Right lobe of liver (tissue), 4 donors: ENCODE measurements at regions not wholly inside any gene's neighbourhood (a gene's known extent, or its start where the extent isn't known, plus 50 kb on each side); places are given as distances from the start of the nearest gene placed in this dataset.

Experiments used
- CTCF ChIP-seq, 4 donors: fragments of 200-600 bp in 3 of 4; fragments of 450-650 bp in 1 of 4; IDR thresholded peaks; one replicate each; pipeline versions ENCODE4 v1.5.1 to v1.8.0; 2016 to 2022; ENCODE audit warnings: antibody characterized with exemption in 4 of 4, mild to moderate bottlenecking in 2 of 4
- POLR2A ChIP-seq: fragments of 450-650 bp; IDR thresholded peaks from one replicate; pipeline ENCODE4 v1.6.1; 2017; ENCODE audit warnings: antibody characterized with exemption, mild to moderate bottlenecking
- donor health status: DM: no; HTN: no; CAD: no.
- donor health status: DM: no; HTN: no; CAD: no.
- donor health status: DM: no; HTN: yes; CAD: no.

- TF ChIP-seq CTCF (IDR thresholded peaks at IDR 0.05) = no peak
- TF ChIP-seq POLR2A = no peak
Measured at GRCh38 chr11:112499153-112499880, 238.7 kb upstream of the PLET1 start.
